ENCODE measurements at regions not wholly inside any gene's neighbourhood (a gene's known extent, or its start where the extent isn't known, plus 50 kb on each side); places are given as distances from the start of the nearest gene placed in this dataset.

DNA sequence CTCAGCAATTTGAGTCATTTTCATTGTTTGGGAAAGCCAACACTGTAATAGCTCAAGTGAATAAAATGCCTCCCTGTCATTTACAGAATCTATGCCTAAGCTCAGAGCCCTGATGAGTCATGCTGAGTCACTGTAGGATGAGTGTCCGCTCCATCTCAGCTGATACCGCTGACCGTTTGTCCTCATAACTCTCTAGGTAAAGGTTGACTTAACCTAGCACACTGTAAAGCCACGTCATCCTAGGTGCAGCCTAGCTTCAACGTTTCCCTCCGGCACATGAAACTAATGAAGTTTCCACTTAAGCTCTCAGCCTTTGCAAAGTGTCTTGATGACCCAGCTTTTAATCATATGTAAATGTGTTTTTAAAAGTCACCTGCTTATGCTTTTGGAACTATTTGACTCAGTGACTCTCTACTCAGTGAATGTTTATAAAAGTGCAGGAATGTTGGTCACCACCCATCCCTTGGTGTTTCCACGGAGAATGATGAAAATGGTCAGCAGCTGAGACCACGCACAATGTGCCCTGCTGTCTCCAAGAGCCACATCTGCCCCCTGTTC lies 154.0 kb downstream of the PMAIP1 start:
- Histone ChIP-seq H3K27me3 (ENCODE audit: low read length) (no peaks in the 10 kb centered on the region; the same call in 1 of the 2 replicates), H3K4me2 (ENCODE audit: low read depth, low read length, poor library complexity, severe bottlenecking) (no peak overlapping the region), H3K36me3 (ENCODE audit: low read length) (no peaks in the 10 kb centered on the region), H2AFZ (ENCODE audit: low read depth, low read length, severe bottlenecking) (no peak overlapping the region), H3F3A (ENCODE audit: insufficient read depth) (no peaks in the 10 kb centered on the region), H3K9me2 (replicated peaks; ENCODE audit: insufficient read depth, low read length) (no peaks in the 10 kb centered on the region), H3K4me3 (ENCODE audit: insufficient read depth, low read length, poor library complexity, severe bottlenecking) (no peak overlapping the region), H3K9me3 (ENCODE audit: insufficient read depth, low read length) (no peaks in the 10 kb centered on the region), H3K27ac (ENCODE audit: low read depth, low read length) (no peak overlapping the region), H4K20me1 (ENCODE audit: low read depth, low read length) (0 out of 2 replicates have a peak, but pooled peaks cover 4% of the 10 kb centered on the region), H3K79me2 (ENCODE audit: insufficient read depth, low read length) (no peaks in the 10 kb centered on the region), H3K9ac (ENCODE audit: low read length) (no peak overlapping the region)
- no peak for TF ChIP-seq EZH2phosphoT487 (conservative IDR thresholded peaks at IDR 0.05; ENCODE audit: low read length)
- TF ChIP-seq, protein P1, sequence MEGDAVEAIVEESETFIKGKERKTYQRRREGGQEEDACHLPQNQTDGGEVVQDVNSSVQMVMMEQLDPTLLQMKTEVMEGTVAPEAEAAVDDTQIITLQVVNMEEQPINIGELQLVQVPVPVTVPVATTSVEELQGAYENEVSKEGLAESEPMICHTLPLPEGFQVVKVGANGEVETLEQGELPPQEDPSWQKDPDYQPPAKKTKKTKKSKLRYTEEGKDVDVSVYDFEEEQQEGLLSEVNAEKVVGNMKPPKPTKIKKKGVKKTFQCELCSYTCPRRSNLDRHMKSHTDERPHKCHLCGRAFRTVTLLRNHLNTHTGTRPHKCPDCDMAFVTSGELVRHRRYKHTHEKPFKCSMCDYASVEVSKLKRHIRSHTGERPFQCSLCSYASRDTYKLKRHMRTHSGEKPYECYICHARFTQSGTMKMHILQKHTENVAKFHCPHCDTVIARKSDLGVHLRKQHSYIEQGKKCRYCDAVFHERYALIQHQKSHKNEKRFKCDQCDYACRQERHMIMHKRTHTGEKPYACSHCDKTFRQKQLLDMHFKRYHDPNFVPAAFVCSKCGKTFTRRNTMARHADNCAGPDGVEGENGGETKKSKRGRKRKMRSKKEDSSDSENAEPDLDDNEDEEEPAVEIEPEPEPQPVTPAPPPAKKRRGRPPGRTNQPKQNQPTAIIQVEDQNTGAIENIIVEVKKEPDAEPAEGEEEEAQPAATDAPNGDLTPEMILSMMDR (IDR thresholded peaks at IDR 0.05; ENCODE audit: insufficient read depth, low read length, poor library complexity, severe bottlenecking), result no peak

DNA sequence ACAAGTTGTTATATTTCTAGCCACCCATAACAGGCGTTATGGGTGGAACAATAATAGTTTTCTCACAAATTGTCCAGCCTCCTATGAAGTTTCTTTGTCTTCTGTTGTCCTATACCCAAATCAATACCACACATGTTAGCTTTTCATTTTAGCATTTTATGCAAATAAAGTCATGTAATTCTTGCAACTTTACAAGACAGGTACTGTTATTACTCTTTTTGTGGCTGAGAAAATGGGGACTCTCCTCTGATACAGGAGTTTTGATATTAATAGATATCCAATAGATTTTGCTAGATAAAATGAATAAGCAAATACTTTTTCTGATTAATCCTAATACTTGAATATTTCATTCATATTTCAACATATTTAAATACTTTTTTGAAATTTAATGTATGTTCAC lies 151.0 kb downstream of the PMAIP1 start:
- Histone ChIP-seq H3F3A (ENCODE audit: insufficient read depth) (no peaks in the 10 kb centered on the region), H3K36me3 (ENCODE audit: low read length) (no peaks in the 10 kb centered on the region), H4K20me1 (ENCODE audit: low read depth, low read length) (0 out of 2 replicates have a peak, but pooled peaks cover 4% of the 10 kb centered on the region), H2AFZ (ENCODE audit: low read depth, low read length, severe bottlenecking) (no peak overlapping the region), H3K9ac (ENCODE audit: low read length) (no peak overlapping the region), H3K9me3 (ENCODE audit: insufficient read depth, low read length) (no peaks in the 10 kb centered on the region), H3K79me2 (ENCODE audit: insufficient read depth, low read length) (no peaks in the 10 kb centered on the region), H3K4me3 (ENCODE audit: insufficient read depth, low read length, poor library complexity, severe bottlenecking) (no peak overlapping the region), H3K9me2 (replicated peaks; ENCODE audit: insufficient read depth, low read length) (no peaks in the 10 kb centered on the region), H3K4me2 (ENCODE audit: low read depth, low read length, poor library complexity, severe bottlenecking) (no peak overlapping the region), H3K27me3 (ENCODE audit: low read length) (no peaks in the 10 kb centered on the region; the same call in 1 of the 2 replicates), H3K27ac (ENCODE audit: low read depth, low read length) (no peak overlapping the region)
- TF ChIP-seq EZH2phosphoT487 (conservative IDR thresholded peaks at IDR 0.05; ENCODE audit: low read length), result no peak
- TF ChIP-seq, protein P1 (IDR thresholded peaks at IDR 0.05; ENCODE audit: insufficient read depth, low read length, poor library complexity, severe bottlenecking), result no peak

DNA sequence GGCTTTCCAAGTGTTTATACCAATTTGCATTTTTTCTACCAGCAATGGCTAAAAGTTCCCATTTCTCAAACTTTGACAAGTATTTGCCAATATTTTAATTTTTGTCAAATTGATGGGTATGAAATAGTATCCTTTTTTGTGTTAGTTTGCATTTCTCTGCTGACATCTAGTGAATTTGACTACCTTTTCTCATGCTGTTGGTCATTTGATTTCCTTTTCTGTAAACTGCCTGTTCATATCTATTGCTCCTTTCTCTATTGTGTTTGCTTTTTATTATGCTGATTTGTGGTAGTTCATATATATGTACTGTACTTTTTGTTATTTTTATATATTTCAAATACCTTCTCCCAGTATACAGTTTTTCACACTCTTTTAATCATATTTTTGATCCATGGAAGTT lies 149.4 kb downstream of the PMAIP1 start:
- H3K9ac ChIP-seq (ENCODE audit: low read length), result no peak overlapping the region
- H3K79me2 ChIP-seq (ENCODE audit: insufficient read depth, low read length), result no peaks in the 10 kb centered on the region
- H3F3A ChIP-seq (ENCODE audit: insufficient read depth), result no peaks in the 10 kb centered on the region
- no peaks in the 10 kb centered on the region for H3K36me3 ChIP-seq (ENCODE audit: low read length)
- H3K4me3 ChIP-seq (ENCODE audit: insufficient read depth, low read length, poor library complexity, severe bottlenecking), result no peak overlapping the region
- no peak overlapping the region for H2AFZ ChIP-seq (ENCODE audit: low read depth, low read length, severe bottlenecking)
- H3K9me3 ChIP-seq (ENCODE audit: insufficient read depth, low read length), result no peaks in the 10 kb centered on the region
- no peaks in the 10 kb centered on the region for H3K9me2 ChIP-seq (replicated peaks; ENCODE audit: insufficient read depth, low read length)
- TF ChIP-seq, protein P1 (IDR thresholded peaks at IDR 0.05; ENCODE audit: insufficient read depth, low read length, poor library complexity, severe bottlenecking), result no peak
- TF ChIP-seq EZH2phosphoT487 (conservative IDR thresholded peaks at IDR 0.05; ENCODE audit: low read length), result no peak
- H3K4me2 ChIP-seq (ENCODE audit: low read depth, low read length, poor library complexity, severe bottlenecking), result no peak overlapping the region
- H3K27ac ChIP-seq (ENCODE audit: low read depth, low read length), result no peak overlapping the region
- 0 out of 2 replicates have a peak, but pooled peaks cover 4% of the 10 kb centered on the region for H4K20me1 ChIP-seq (ENCODE audit: low read depth, low read length)
- no peaks in the 10 kb centered on the region; the same call in 1 of the 2 replicates for H3K27me3 ChIP-seq (ENCODE audit: low read length)
